ENCODE measurements at regions not wholly inside any gene's neighbourhood (a gene's known extent, or its start where the extent isn't known, plus 50 kb on each side); places are given as distances from the start of the nearest gene placed in this dataset.
"Not testable (repeated sequence)": the region's sequence is repeated elsewhere in the genome, so short reads cannot be mapped to it uniquely, and the experiment has no call there.

DNA sequence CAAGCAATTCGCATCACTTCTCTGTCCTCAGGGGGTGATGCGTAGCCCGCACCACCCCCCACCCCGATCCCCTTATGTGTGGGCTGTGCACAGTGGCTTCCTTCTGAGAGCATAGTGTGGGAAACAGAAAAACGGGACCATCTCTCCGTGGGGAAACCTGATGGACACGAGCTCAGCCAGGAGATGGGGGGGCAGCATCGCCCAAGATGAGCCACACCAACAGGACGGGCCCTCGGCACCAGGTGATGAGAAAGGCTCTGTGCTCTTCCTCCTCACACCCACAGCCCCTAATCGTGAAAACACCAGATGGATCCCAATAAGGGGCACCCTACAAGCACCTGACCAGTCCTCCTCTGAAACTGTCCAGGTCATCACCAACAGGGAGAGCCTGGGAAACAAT lies 153.6 kb downstream of the SHANK2 start:
- DNase-seq: no peak

DNA sequence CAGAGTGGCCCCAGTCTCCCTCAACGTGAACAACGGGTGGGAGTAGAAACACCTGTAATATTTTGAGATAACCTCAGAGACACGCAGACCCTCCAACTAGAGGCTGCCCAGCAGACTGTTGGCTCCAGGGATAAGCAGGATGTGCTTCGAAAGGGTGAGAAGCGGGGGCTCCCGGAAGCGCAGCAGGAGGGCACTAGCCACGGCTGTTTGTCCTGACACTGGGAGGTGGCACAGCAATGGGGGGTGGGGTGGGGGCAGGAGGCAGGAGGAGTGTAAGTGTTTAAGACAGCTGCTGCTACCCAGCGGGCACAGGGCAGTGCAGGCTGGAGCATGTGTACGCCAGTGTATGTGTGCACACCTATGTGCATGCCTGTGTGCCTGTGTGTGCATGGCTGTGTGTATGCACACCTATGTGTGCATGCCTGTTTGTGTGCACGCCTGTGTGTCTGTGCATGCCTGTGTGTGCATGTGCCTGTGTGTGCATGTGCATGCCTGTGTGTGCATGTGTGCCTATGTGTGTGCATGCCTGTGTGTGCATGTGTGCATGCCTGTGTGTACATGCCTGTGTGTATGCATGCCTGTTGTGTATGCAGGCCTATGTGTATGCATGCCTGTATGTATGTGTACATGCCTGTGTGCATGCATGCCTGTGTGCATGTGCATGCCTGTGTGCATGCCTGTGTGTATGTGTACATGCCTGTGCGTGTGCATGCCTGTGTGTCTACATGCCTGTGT lies 154.7 kb downstream of the SHANK2 start:
- no peak for DNase-seq

DNA sequence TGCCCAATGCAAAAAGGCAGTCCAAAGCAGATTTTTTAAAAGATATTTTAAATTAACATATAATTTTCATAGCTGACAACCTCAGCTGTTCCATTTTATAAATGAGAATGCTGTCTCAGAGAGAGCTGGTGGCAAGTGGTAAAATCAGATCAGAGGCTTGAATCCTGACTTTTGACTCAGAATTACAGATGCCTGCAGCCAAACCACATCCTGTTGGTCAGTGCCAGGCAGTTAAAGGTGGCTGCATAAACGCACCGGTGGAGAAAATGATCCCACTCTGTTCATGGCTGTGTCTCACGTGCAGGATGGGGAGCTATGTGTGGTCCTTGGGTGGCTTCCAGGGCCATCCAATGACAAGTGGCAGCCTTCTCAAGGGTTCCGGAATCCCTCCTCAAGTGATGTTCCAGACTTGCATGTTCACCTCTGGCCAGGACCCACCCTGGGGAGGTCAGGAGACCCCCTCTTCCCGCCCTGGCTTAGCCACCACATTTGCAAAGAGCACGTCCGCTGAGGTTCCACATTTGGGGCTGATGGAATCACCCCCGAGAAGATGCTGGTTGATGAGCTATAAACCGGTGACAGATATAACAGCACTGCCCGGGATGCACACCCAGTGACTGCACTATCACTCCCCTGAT lies 155.5 kb downstream of the SHANK2 start:
- no peak for DNase-seq

DNA sequence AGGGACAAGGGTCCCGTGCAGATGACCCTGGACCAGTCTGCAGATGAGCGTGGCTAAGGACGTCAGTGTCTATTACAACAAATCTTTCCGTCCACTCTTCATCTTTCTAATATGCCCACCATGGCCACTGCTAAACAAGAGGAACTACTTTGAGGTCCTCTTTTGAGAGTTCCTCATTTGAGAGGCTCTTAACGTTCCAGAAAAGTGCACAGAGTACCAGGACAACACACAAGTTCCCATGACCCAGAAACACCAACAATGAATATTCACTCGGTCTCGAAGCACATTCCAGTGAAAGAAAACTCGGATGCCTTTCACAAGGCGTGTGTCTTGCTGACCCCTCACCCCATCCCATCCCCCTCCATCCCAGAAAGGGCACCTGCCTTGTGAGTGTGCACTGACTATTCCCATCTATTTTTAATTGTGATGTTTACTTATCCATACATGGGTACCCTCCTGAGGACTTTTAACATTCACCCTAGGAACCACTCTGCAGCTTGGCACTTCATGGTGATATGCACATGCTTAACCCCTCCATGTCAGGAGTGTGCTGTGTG lies 157.0 kb downstream of the SHANK2 start:
- no peak for DNase-seq

DNA sequence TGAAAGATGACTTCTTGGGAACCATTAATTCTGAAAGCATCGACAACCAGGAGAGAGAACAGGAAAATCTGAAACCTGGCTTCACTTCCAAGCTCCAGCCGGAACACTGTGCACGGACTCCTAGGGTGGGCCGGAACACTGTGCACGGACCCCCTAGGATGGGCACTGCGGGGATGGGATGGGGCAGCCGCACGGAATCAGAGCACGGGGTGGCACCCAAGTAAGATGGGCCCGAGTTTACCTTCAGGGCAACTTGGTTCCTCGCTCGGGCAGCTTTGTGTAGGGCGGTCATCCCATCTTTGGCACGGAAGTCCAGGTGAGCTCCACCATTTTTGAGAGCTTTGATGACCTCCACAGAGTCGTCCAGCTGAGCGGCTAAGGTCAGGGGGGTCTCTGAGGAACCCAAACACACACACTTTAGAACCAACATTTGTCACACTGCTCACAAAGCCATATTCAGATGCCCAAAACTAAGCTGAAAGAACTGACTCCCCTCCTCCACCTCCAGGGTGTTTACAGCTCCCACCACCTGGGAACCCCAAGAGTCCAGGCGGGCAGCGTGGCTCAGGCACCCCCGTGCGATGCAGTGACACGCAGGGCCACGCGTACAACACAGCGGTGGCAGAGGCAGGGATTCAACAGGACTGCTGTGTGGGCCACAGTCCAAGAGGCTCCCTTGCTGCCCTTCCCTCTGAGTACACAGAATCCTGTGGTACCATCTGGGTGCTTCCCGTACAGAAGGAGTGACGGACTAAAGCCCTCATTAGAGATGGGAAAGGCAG lies 157.9 kb downstream of the SHANK2 start:
- DNase-seq: no peak

DNA sequence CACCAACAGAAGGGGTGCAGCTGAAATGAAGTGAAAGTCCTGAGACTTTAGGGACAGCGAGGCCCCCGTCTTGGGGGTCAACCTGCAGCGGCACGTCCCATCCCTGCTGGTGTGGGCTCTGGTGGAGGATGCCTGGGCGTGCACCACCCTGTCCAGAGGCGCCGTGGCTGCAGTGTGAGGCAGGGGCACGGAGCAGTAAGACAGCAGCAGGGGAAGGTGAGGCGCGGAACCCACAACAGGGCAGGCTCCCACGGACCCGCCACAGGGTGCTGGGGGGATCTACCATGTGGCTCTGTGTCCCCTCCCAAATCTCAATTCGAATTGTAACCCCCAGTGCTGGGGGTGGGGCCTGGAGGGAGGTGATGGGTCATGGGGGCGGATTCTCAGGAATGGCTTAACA lies 158.6 kb downstream of the SHANK2 start:
- DNase-seq: no peak

DNA sequence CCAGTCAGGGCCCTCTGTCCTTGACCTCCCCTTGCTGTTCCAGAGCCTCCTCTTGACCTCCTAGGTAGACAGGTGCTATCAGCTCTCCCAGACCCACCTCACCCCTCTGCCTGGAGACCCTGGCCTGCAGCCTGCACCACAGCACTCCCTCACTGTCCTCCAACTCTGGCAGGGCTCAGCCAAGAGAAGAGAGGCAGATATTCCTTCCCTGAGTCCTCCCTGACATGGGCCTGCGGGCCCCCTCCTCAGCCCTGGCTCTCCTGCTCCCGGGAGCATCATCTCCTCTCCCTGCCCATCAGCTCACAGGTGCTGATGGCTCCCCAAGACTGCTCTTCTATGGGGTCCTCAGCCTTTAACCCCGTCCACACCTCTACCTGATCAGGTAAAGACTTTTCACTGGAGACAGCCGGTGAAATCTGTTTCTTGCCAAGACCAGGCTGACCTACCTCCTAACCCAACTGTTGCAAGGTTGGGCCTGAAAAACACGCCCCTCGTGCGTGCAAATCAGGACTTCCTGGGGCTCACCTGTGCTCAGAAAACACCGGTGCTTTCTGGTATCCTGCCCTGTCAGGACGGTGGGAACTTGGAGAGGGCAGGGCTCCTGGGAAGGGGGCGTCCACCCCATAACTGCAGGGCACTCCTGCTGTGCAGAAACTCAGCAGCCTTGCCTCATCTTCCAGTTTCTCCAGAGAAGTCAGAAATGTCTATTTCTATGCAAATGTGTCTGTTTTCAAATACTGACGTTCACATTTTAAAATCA lies 160.7 kb downstream of the SHANK2 start:
- no peak for DNase-seq

DNA sequence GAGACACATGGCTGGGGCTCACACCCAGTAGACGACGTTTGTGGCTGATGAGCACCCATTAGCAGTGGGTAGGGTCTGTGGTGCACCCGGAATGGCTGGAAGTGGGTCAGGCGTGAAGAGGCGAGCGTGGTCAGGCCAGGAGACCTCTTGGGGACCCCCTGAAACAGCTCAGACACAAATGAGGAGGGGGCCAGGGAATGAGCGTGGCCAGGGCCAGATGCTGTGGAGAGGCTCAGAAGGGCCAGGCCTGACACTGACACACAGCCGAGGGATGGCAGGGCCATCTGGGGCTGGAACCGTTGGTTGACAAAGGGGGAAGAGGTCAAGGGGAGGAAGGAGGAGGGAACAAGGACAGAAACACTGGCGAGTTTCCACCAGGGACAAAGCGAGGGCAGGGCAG lies 162.8 kb downstream of the SHANK2 start:
- DNase-seq: no peak

DNA sequence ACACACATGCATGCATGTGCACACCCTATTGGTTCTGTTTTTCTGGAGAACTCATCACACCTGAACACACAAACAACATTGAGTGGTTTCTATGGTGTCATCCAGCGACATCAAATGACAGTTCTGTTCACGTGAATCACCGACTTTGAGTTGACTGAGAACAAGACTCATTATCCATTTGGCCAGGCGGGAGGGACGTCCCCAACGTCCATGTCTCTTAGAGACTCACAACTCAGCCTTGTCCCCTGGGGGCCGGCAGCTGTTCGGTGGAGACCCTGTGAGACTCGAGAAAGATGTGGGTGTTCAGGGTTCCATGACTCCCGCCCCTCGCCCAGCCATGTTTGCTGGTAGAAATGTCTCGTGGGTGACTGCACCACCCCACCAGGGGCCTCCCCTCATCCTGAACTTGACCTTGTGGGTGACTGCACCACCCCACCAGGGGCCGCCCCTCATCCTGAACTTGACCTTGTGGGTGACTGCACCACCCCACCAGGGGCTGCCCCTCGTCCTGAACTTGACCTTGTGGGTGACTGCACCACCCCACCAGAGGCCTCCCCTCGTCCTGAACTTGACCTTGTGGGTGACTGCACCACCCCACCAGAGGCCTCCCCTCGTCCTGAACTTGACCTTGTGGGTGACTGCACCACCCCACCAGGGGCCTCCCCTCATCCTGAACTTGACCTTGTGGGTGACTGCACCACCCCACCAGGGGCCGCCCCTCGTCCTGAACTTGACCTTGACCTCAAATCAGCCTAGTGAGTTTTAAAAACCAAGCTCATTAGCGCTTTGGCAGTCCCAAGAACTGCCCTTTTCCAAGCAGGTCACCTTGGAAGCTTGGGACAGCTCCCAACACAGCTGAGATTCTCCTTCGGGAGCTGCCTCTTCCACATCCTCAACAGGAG lies 163.8 kb downstream of the SHANK2 start:
- DNase-seq: not testable (repeated sequence)

DNA sequence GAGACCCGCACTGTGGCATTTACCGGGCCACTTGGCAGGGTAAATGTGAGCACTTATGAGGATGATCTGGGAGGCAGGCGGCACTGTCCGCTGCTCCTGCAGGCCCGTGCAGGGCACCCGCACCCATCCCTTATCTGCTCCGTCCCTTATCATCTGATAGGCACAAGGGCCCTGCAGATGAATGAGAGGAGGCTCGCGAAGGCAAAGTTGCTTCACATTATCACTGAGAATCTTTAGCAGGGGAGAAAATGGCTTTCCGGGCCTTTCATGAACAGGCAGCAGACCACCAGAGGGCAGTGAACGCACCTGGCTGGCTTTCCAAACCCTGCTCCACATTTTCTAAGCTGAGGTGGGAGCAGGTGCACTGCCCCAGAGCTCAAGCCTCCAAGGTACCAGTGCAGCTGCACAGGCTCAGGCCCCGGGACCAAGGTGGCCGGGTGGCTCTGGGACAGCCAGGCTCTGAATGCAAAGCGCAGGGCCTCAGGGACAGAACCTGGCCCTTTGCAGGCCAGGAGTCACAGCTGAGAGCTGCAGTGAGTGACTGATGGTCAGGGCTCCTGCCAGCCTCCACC lies 165.6 kb downstream of the SHANK2 start:
- DNase-seq: peak in 1 of 2 donors; percentile 19

DNA sequence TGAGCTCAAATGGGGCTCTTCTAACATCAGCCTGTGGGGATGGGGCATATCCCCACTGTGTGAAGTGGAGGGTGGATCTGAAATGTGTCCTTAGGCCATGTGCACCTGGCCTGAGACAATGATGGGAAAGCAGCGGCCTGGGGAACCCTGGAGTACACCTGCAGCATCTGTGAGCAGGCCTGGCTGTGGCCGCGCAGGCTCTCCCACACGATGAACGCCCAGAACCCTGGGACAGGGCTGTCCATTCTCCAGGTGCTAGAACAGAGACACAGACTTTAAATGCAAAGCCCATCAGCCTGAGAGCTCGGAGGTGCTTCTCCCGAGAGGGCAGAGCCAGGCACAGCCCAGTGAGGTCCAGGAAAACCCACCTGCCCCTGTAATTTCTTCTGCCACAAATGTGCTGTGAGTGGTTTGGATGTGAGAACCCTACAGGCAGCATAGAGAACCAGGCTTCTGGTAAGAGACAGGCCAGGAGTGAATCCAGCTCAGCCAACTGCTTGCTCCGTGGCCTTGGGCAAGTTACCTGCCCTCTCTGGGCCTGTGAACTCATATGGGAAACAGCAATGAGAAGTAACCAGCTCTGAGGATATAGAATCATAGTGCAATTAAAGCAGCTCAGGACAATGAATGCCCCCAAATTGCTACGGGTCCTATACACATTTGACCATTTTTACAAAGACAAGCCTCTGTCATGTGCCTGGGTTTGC lies 167.9 kb downstream of the SHANK2 start:
- no peak for DNase-seq

DNA sequence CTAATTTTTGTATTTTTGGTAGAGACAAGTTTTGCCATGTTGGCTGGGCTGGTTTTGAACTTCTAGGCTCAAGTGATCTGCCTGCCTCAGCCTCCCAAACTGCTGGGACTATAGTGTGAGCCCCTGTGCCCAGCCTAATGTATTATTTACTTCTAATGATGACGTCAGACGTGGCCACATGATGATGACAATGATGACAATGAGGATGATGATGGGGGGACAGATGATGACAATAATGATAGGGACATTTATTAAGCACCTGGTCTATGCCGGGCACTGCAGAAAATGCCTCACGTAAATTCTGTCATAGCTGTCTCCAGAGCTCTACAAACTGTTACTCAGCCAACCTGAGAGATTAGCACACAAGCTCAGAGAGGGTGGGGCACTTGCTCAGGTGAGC lies 169.3 kb downstream of the SHANK2 start:
- no peak for DNase-seq

DNA sequence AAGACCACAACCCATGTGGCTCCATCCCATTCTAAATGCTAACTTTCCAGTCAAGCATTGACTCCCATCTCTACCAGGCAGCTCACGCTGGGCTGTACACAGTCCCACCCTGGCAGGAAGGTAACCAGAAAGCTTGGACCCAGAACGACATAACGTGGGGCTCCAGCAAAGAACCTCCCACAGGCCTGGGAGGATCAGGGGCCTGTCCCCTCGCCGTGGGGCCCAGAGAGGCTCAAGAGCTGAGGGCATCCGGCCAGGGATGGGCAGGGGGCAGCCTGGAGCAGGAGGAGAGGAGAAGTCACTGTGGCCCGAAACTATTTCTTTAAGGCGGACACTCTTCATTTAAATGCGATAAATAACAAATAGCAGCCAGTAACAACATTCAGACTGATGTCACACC lies 169.9 kb downstream of the SHANK2 start:
- no peak for DNase-seq

DNA sequence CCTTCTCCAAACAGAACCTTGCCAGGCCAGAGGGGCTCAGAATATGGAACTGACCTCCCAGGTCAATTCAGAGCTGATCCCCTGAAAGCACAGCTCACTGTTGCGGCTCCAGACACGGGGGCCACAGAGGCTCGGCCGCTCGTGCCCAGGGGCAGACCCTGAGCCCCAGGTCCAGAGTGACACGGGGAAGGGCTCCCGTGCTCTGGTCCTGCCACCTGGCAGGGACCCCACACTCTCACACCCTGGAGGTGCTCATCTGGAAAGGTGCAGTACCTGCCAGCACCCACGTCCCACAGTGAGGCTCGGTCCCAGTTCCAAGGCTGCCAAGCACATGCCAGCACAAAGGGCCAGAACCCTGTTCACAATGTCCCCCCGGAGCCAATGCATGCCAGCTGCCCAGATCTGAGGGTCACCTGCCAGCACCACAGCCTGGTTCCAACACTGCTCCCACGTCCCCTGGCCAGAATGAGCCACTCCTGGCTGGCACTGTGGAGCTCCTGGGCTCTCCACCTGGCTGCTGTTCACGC lies 170.6 kb downstream of the SHANK2 start:
- no peak for DNase-seq

DNA sequence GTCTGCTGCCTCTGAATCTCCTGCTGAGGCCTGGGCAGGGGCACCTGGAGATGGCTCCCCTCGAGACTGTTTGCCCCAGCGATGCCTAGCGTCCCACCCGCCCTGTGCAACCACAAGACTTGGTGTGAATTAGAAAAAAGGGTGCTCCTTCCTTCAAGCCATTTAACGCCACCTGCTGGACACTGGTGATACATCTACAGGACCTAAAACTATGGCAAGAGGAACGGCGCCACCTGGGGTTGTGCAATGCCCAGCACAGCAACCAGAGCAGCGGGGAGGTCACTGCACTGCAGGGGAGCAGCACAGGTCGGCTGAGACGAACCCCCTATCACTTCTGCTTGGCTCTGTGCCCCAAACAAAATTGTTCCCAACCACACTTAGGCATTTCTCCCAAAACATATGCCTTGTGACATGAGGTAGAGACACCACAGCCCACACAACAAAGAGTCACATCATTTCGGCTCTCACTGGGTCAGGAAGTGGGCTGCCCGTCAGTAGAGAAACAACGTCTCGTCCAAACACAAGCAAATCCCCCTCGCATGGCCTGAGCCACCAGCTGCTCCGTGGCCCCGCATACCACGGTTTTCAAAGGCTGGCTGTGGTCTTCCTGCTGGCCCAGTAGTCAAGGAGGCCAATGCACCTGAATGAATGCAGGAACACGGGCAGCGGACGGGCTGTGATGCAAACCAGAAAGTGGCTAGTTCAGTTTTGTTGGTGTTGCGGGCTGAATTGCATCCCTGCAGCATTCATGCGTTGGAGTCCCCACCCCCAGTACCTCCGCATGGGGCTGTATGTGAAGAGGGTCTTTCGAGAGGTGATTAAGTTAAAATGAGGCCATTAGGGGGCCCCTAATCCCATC lies 171.9 kb downstream of the SHANK2 start:
- peak in 1 of 2 donors; percentile 23 for DNase-seq

DNA sequence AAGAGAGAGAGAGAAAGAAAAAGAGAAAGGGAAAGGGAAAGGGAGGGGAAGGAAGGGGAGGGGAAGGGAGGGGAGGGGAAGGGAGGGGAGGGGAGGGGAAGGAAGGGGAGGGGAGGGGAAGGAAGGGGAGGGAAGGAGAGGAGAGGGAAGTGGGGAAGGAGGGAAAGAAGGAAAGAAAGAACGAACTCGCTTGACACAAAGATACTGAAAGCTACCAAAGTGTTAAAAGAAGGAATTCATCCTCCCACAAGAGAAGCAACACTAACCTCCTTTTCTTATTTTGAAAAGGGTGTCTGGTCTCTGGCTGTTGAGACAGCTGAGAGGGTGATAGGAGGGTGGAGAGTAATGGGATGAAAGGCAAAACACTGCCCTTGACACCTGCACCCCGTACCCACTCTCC lies 172.6 kb downstream of the SHANK2 start:
- DNase-seq: no peak

DNA sequence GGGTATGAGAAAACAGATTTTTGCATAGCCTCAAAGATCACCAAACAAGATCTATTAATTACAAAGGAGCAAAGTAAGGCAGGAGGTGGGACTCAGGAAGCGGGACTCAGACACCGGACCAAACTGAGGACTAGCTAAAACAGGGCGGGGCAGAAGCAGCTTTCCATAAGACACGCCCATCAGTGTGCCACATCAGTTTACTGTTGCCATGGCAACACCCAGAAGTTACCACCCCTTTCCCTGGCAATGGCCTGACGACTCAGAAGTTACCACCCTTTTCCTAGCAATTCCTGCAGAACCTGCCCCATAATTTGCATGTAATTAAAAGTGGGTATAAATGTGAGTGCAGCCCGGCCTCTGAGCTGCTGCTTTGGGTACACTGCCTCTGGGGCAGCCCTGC lies 173.9 kb downstream of the SHANK2 start:
- no peak for DNase-seq

DNA sequence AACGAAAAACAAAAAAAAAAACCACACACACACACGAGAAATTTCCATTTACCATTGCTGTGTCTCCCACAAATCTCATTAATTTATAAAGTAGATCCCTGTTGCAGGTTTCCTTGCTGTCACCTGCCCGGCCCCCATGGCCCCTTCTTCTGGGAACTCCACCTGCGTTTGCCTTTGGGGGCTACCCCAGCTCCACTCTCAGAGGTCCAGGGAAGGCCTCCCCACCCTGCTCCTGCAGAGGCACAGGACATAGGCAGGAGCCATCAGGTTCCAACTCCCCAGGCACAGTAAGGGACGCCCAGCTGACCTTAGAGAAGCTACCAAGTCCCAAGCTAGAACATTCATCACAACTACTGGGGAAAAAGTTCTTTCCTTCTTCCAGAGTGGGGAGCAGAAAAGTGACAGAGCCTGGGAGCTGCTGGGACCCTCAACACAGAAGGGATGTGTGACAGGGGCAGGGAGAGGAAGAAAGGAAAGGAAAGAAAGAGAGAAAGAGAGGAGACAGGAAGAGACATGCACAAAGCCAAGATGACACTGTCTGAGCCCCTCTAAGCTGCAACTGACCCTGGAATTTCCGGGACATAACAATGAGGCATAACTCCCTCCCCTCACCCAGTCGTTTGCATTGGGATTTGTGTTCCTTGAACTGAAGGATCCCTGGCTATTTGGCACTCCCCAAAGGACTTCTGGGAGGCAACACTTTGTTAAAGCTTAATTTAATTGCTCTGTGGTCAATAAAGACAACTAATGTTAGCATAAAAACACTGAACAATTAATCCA lies 175.7 kb downstream of the SHANK2 start:
- DNase-seq: no peak
